ELF-1 (cell line): ENCODE measurements at regions not wholly inside any gene's neighbourhood (a gene's known extent, or its start where the extent isn't known, plus 50 kb on each side); places are given as distances from the start of the nearest gene placed in this dataset.
"Not testable (repeated sequence)": the region's sequence is repeated elsewhere in the genome, so short reads cannot be mapped to it uniquely, and the experiment has no call there.

Experiments
- DNase-seq: peaks from one replicate; pipeline ENCODE4 v3.0.0-alpha.2; 2016; ENCODE audit warnings: low read depth, low spot score

- no peak for DNase-seq
Observed at GRCh38 chr4:24003496-24003895, 113.6 kb upstream of the PPARGC1A start.

- no peak for DNase-seq
Observed at GRCh38 chr4:24002330-24002966, 112.6 kb upstream of the PPARGC1A start.

GRCh38 chr4:24001486-24002329, 111.9 kb upstream of the PPARGC1A start:
- DNase-seq, result no peak

GRCh38 chr4:24000470-24000831, 110.6 kb upstream of the PPARGC1A start:
- DNase-seq, result no peak

GRCh38 chr4:23999714-24000469, 110.0 kb upstream of the PPARGC1A start:
- DNase-seq, result no peak

- no peak for DNase-seq
Observed at GRCh38 chr4:23993373-23993772, 103.5 kb upstream of the PPARGC1A start.

- DNase-seq, result no peak
Observed at GRCh38 chr4:23991444-23991843, 101.6 kb upstream of the PPARGC1A start.

- no peak for DNase-seq
Observed at GRCh38 chr4:23986270-23986669, 96.4 kb upstream of the PPARGC1A start.

GRCh38 chr4:23981328-23981727, 91.5 kb upstream of the PPARGC1A start:
- peak; percentile 39 for DNase-seq

- peak; percentile 8 for DNase-seq
Observed at GRCh38 chr4:23979534-23979933, 89.7 kb upstream of the PPARGC1A start.

- no peak for DNase-seq
Observed at GRCh38 chr4:23978002-23978401, 88.2 kb upstream of the PPARGC1A start.

- DNase-seq, result no peak
Observed at GRCh38 chr4:23976423-23976822, 86.6 kb upstream of the PPARGC1A start.

- no peak for DNase-seq
Observed at GRCh38 chr4:23973308-23973855, 83.5 kb upstream of the PPARGC1A start.

- DNase-seq, result no peak
Observed at GRCh38 chr4:23972805-23973204, 83.0 kb upstream of the PPARGC1A start.

GRCh38 chr4:23972187-23972586, 82.3 kb upstream of the PPARGC1A start:
- DNase-seq, result no peak

GRCh38 chr4:23970201-23970850, 80.5 kb upstream of the PPARGC1A start:
- DNase-seq, result no peak

- DNase-seq, result no peak
Observed at GRCh38 chr4:23969635-23970145, 79.8 kb upstream of the PPARGC1A start.

GRCh38 chr4:23967281-23967680, 77.4 kb upstream of the PPARGC1A start:
- no peak for DNase-seq

GRCh38 chr4:23966725-23967124, 76.9 kb upstream of the PPARGC1A start:
- DNase-seq, result peak; percentile 16

- DNase-seq, result no peak
Observed at GRCh38 chr4:23962462-23962861, 72.6 kb upstream of the PPARGC1A start.

- DNase-seq, result not testable (repeated sequence)
Observed at GRCh38 chr4:23961395-23961794, 71.5 kb upstream of the PPARGC1A start.
